ENCODE measurements at regions not wholly inside any gene's neighbourhood (a gene's known extent, or its start where the extent isn't known, plus 50 kb on each side); places are given as distances from the start of the nearest gene placed in this dataset.
A peak's percentile ranks its signal among the peaks of the same experiment; 100 is the strongest.

GRCh38 chr1:192937128-192937527 lies 122.0 kb downstream of the UCHL5 start:
- Histone ChIP-seq H3K27ac (no peak overlapping the region), H3K9me3 (no peaks in the 10 kb centered on the region), H3K27me3 (ENCODE audit: low read depth) (no peaks in the 10 kb centered on the region), H3K4me3 (no peak overlapping the region), H3K36me3 (no peaks in the 10 kb centered on the region), H3K4me1 (no peaks in the 10 kb centered on the region)
- DNase-seq (no peak), ATAC-seq (no peak)
- no peak for TF ChIP-seq CTCF (IDR thresholded peaks at IDR 0.05)
- intact Hi-C loops (cut with DNase I): no loop called here

GRCh38 chr1:192939440-192939839 lies 119.7 kb downstream of the UCHL5 start:
- intact Hi-C loops (cut with DNase I): no loop called here
- no peaks in the 10 kb centered on the region for H3K27me3 ChIP-seq (ENCODE audit: low read depth)
- DNase-seq: no peak
- no peaks in the 10 kb centered on the region for H3K36me3 ChIP-seq
- H3K27ac ChIP-seq: no peak overlapping the region
- TF ChIP-seq CTCF (IDR thresholded peaks at IDR 0.05): no peak
- no peaks in the 10 kb centered on the region for H3K4me1 ChIP-seq
- no peaks in the 10 kb centered on the region for H3K9me3 ChIP-seq
- H3K4me3 ChIP-seq: no peak overlapping the region
- ATAC-seq: no peak

- Histone ChIP-seq H3K4me3 (no peak overlapping the region), H3K9me3 (no peaks in the 10 kb centered on the region), H3K27me3 (ENCODE audit: low read depth) (no peaks in the 10 kb centered on the region), H3K27ac (no peak overlapping the region), H3K36me3 (no peaks in the 10 kb centered on the region), H3K4me1 (no peaks in the 10 kb centered on the region)
- no peak for TF ChIP-seq CTCF (IDR thresholded peaks at IDR 0.05)
- DNase-seq: no peak
- ATAC-seq: peak in 1 of 2 donors; percentile 19
- intact Hi-C loops (cut with DNase I): no loop called here
Measured at GRCh38 chr1:192940658-192941057, 118.5 kb downstream of the UCHL5 start.

- DNase-seq: no peak
- no peak for TF ChIP-seq CTCF (IDR thresholded peaks at IDR 0.05)
- Histone ChIP-seq H3K4me3 (no peak overlapping the region), H3K27me3 (ENCODE audit: low read depth) (no peaks in the 10 kb centered on the region), H3K36me3 (no peaks in the 10 kb centered on the region), H3K27ac (no peak overlapping the region), H3K4me1 (no peaks in the 10 kb centered on the region), H3K9me3 (no peaks in the 10 kb centered on the region)
- intact Hi-C loops (cut with DNase I): no loop called here
- no peak for ATAC-seq
Measured at GRCh38 chr1:192941722-192942411, 117.3 kb downstream of the UCHL5 start.

GRCh38 chr1:192943108-192943507 lies 116.1 kb downstream of the UCHL5 start:
- TF ChIP-seq CTCF (IDR thresholded peaks at IDR 0.05): no peak
- no peak overlapping the region for H3K4me3 ChIP-seq
- intact Hi-C loops (cut with DNase I): no loop called here
- H3K9me3 ChIP-seq: no peaks in the 10 kb centered on the region
- H3K4me1 ChIP-seq: no peaks in the 10 kb centered on the region
- H3K27ac ChIP-seq: no peak overlapping the region
- ATAC-seq (no peak), DNase-seq (no peak)
- H3K27me3 ChIP-seq (ENCODE audit: low read depth): no peaks in the 10 kb centered on the region
- no peaks in the 10 kb centered on the region for H3K36me3 ChIP-seq
